HCT116 (cell line): ENCODE measurements at regions not wholly inside any gene's neighbourhood (a gene's known extent, or its start where the extent isn't known, plus 50 kb on each side); places are given as distances from the start of the nearest gene placed in this dataset.

Source experiments
- ATAC-seq: fragments of 200-7000 bp; cut with Tn5 transposase; 2 replicates; pipeline ENCODE4 v1.9.1; 2020; ENCODE audit warnings: mild to moderate bottlenecking, moderate library complexity
- BruUV-seq: library from RNA; stranded (reverse); fragments of 400-500 nt; replicated peaks from 2 replicates; lab custom pipeline; 2021; lab: Mats Ljungman, UMichigan
- CTCF ChIA-PET: fragments of 300-600 bp; sonication (Branson Sonifier 250); formaldehyde crosslinking; loops from one replicate; lab custom pipeline; 2021; ENCODE audit warnings: antibody characterized with exemption; lab: Charles Lee
- POLR2A ChIA-PET: fragments of 300-600, 350-600 bp; sonication (Branson Sonifier 250); formaldehyde crosslinking; loops from one replicate; lab custom pipeline; 2021; ENCODE audit warnings: antibody characterized with exemption; lab: Charles Lee
- RAD21 ChIA-PET, 2 experiments: fragments of 300-600 bp; sonication (Branson Sonifier 250); formaldehyde crosslinking; loops; one replicate each; lab custom pipeline; 2023; ENCODE audit warnings: low total read pairs in 2 of 2; ENCODE audit not compliant: uncharacterized antibody in 2 of 2, unreplicated experiment in 2 of 2, low non-redundant PET in 1 of 2; lab: Charles Lee
- DNase-seq: peaks from one replicate; pipeline ENCODE4 v3.0.0-alpha.2; 2010; ENCODE audit warnings: low read depth, low spot score
- H2AFZ ChIP-seq: fragments of 200-600 bp; shearing (Covaris generic), sonication (generic); 2 replicates; pipeline ENCODE4 v1.6.1; 2017; ENCODE audit warnings: low read depth, mixed run types, mixed read lengths, antibody characterized with exemption, low read length; ENCODE audit not compliant: poor library complexity, severe bottlenecking
- H3K27ac ChIP-seq: 2 replicates; pipeline ENCODE4 v1.5.1; 2012; ENCODE audit warnings: low read depth, low read length
- H3K27me3 ChIP-seq: fragments of 200-600 bp; sonication (generic); 2 replicates; pipeline ENCODE4 v1.6.1; 2016; ENCODE audit warnings: mixed run types, low read length, mixed read lengths; ENCODE audit not compliant: insufficient read depth
- H3K36me3 ChIP-seq, 2 experiments: fragments of 200-500 bp in 1 of 2; fragments of 200-600 bp in 1 of 2; sonication (Bioruptor generic) in 1 of 2; sonication (generic) in 1 of 2; 2 replicates each; pipeline versions ENCODE4 v1.5.1 to v1.6.1; 2014 to 2016; ENCODE audit warnings: low read length in 2 of 2, inconsistent platforms in 1 of 2, mixed read lengths in 1 of 2, mixed run types in 1 of 2; ENCODE audit not compliant: insufficient read depth in 2 of 2, control insufficient read depth in 1 of 2
- H3K4me1 ChIP-seq, 2 experiments: fragments of 200-600 bp in 1 of 2; sonication (generic) in 1 of 2; 2 replicates each; pipeline versions ENCODE4 v1.5.1 to v1.6.1; 2012 to 2017; ENCODE audit warnings: low read length in 2 of 2, inconsistent platforms in 1 of 2, mild to moderate bottlenecking in 1 of 2, mixed read lengths in 1 of 2, mixed run types in 1 of 2, moderate library complexity in 1 of 2; ENCODE audit not compliant: insufficient read depth in 2 of 2, control insufficient read depth in 1 of 2
- H3K4me2 ChIP-seq: fragments of 200-600 bp; sonication (generic); 2 replicates; pipeline ENCODE4 v1.6.1; 2017; ENCODE audit warnings: mixed run types, low read length, mixed read lengths
- H3K4me3 ChIP-seq, 2 experiments: fragments of 200-600 bp in 1 of 2; sonication (generic) in 1 of 2; replicated peaks in 1 of 2; 2 replicates each; pipeline ENCODE4 v1.5.1; 2011 to 2016; ENCODE audit warnings: low read length in 2 of 2, control low read depth in 1 of 2, low read depth in 1 of 2, mild to moderate bottlenecking in 1 of 2, mixed read lengths in 1 of 2, mixed run types in 1 of 2
- H3K79me2 ChIP-seq: fragments of 200-600 bp; sonication (generic); 2 replicates; pipeline ENCODE4 v1.6.1; 2017; ENCODE audit warnings: mild to moderate bottlenecking, mixed run types, low read length, moderate library complexity, mixed read lengths; ENCODE audit not compliant: insufficient read depth
- H3K9ac ChIP-seq: fragments of 200-600 bp; sonication (generic); 2 replicates; pipeline ENCODE4 v1.6.1; 2016; ENCODE audit warnings: low read length, mixed read lengths
- H3K9me2 ChIP-seq: fragments of 200-600 bp; sonication (generic), shearing (Covaris generic); 2 replicates; pipeline ENCODE4 v1.6.1; 2017; ENCODE audit warnings: mixed run types, mild to moderate bottlenecking, moderate library complexity; ENCODE audit not compliant: insufficient read depth
- H3K9me3 ChIP-seq, 2 experiments: fragments of 200-500 bp in 1 of 2; fragments of 200-600 bp in 1 of 2; sonication (Bioruptor generic) in 1 of 2; sonication (generic) in 1 of 2; 2 replicates each; pipeline ENCODE4 v1.6.1; 2014 to 2017; ENCODE audit warnings: low read length in 2 of 2, mixed read lengths in 2 of 2, inconsistent platforms in 1 of 2, low read depth in 1 of 2, mild to moderate bottlenecking in 1 of 2, mixed run types in 1 of 2, moderate library complexity in 1 of 2; ENCODE audit not compliant: control insufficient read depth in 1 of 2, insufficient read depth in 1 of 2
- H4K20me1 ChIP-seq: fragments of 200-600 bp; sonication (generic), shearing (Covaris generic); 2 replicates; pipeline ENCODE4 v1.6.1; 2017; ENCODE audit warnings: mixed run types, mild to moderate bottlenecking, moderate library complexity; ENCODE audit not compliant: insufficient read depth
- ATF3 ChIP-seq: IDR thresholded peaks from 2 replicates; pipeline ENCODE4 v1.6.1; 2012
- CBX3 ChIP-seq: IDR thresholded peaks from 2 replicates; pipeline ENCODE4 v1.6.1; 2012; ENCODE audit warnings: low read depth
- CEBPB ChIP-seq: IDR thresholded peaks from 2 replicates; pipeline ENCODE4 v1.6.1; 2012; ENCODE audit warnings: low read depth
- EGR1 ChIP-seq: IDR thresholded peaks from 2 replicates; pipeline ENCODE4 v1.6.1; 2012; ENCODE audit warnings: low read depth
- ELF1 ChIP-seq: IDR thresholded peaks from 2 replicates; pipeline ENCODE4 v1.6.1; 2012; ENCODE audit warnings: low read depth, borderline replicate concordance
- EZH2phosphoT487 ChIP-seq: fragments of 200-600 bp; IDR thresholded peaks from 2 replicates; pipeline ENCODE4 v1.6.1; 2018; ENCODE audit warnings: antibody characterized with exemption, borderline replicate concordance
- JUND ChIP-seq: IDR thresholded peaks from 2 replicates; pipeline ENCODE4 v1.6.1; 2012
- MAX ChIP-seq: IDR thresholded peaks from 2 replicates; pipeline ENCODE4 v1.6.1; 2012
- POLR2A ChIP-seq: IDR thresholded peaks from 2 replicates; pipeline ENCODE4 v1.7.0; 2011; ENCODE audit warnings: borderline replicate concordance; ENCODE audit not compliant: insufficient read depth, insufficient read length; ENCODE audit errors: extremely low read depth
- REST ChIP-seq: IDR thresholded peaks from 2 replicates; pipeline ENCODE4 v1.6.1; 2012; ENCODE audit warnings: low read depth
- SIN3A ChIP-seq: IDR thresholded peaks from 2 replicates; pipeline ENCODE4 v1.6.1; 2012; ENCODE audit warnings: low read depth
- SP1 ChIP-seq: IDR thresholded peaks from 2 replicates; pipeline ENCODE4 v1.6.1; 2012; ENCODE audit warnings: low read depth
- SRF ChIP-seq: IDR thresholded peaks from 2 replicates; pipeline ENCODE4 v1.6.1; 2012; ENCODE audit warnings: low read depth
- TCF7L2 ChIP-seq: IDR thresholded peaks from 2 replicates; pipeline ENCODE4 v1.7.0; 2011; ENCODE audit warnings: borderline replicate concordance, inconsistent platforms; ENCODE audit not compliant: insufficient read depth, insufficient read length; ENCODE audit errors: extremely low read depth
- YY1 ChIP-seq: IDR thresholded peaks from 2 replicates; pipeline ENCODE4 v1.6.1; 2011; ENCODE audit warnings: low read length, low read depth, moderate library complexity, mild to moderate bottlenecking; ENCODE audit not compliant: insufficient replicate concordance; ENCODE audit errors: extremely low read depth
- intact Hi-C: fragments of 100-400 bp; cut with micrococcal nuclease; formaldehyde crosslinking; loops from 2 replicates; pipeline ENCODE4 v1.10.0; 2022
- TF ChIP-seq, protein P1 (sequence below), 3 experiments: fragments of 200-600 bp in 1 of 3; sonication (generic) in 1 of 3; IDR thresholded peaks in 2 of 3; conservative IDR thresholded peaks in 1 of 3; 2 replicates each; pipeline ENCODE4 v1.5.1; 2012 to 2017; ENCODE audit warnings: low read depth in 2 of 3, low read length in 2 of 3, antibody characterized with exemption in 1 of 3, borderline replicate concordance in 1 of 3, control low read depth in 1 of 3, mild to moderate bottlenecking in 1 of 3, mixed read lengths in 1 of 3, mixed run types in 1 of 3, moderate library complexity in 1 of 3; ENCODE audit not compliant: insufficient read depth in 1 of 3
- TF ChIP-seq, protein P2 (sequence below): IDR thresholded peaks from 2 replicates; pipeline ENCODE4 v1.6.1; 2011; ENCODE audit warnings: mild to moderate bottlenecking, low read length, moderate library complexity; ENCODE audit not compliant: insufficient replicate concordance; ENCODE audit errors: extremely low read depth

GRCh38 chr3:40691452-40691861 is 166.7 kb downstream of the ZNF621 start:
- peak; percentile 27; the same call in 1 of the 2 replicates for ATAC-seq
- RAD21 ChIA-PET = no interaction called here
- POLR2A ChIA-PET = no interaction called here

More at GRCh38 chr3:40691452-40691861, 166.7 kb downstream of the ZNF621 start:
- no peaks in the 10 kb centered on the region for H3K79me2 ChIP-seq
- intact Hi-C loops = no loop called here
- no peaks in the 10 kb centered on the region for H3K9me3 ChIP-seq
- H4K20me1 ChIP-seq = no peaks in the 10 kb centered on the region
- BruUV-seq = no TSS peak
- peaks cover 12% of the 10 kb centered on the region for H3K27me3 ChIP-seq
- DNase-seq = no peak
- TF ChIP-seq JUND (no peak), ELF1 (no peak), REST (no peak), CBX3 (no peak), SIN3A (no peak), EZH2phosphoT487 (no peak), YY1 (no peak), POLR2A (no peak), CEBPB (no peak), SP1 (no peak), SRF (no peak), EGR1 (no peak), MAX (no peak), ATF3 (no peak), TCF7L2 (no peak)
- TF ChIP-seq, protein P1, sequence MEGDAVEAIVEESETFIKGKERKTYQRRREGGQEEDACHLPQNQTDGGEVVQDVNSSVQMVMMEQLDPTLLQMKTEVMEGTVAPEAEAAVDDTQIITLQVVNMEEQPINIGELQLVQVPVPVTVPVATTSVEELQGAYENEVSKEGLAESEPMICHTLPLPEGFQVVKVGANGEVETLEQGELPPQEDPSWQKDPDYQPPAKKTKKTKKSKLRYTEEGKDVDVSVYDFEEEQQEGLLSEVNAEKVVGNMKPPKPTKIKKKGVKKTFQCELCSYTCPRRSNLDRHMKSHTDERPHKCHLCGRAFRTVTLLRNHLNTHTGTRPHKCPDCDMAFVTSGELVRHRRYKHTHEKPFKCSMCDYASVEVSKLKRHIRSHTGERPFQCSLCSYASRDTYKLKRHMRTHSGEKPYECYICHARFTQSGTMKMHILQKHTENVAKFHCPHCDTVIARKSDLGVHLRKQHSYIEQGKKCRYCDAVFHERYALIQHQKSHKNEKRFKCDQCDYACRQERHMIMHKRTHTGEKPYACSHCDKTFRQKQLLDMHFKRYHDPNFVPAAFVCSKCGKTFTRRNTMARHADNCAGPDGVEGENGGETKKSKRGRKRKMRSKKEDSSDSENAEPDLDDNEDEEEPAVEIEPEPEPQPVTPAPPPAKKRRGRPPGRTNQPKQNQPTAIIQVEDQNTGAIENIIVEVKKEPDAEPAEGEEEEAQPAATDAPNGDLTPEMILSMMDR (IDR thresholded peaks at IDR 0.05 in 2 of 3, conservative IDR thresholded peaks at IDR 0.05 in 1 of 3; ENCODE audit: borderline replicate concordance in 1 of 3, insufficient read depth in 1 of 3, low read depth in 2 of 3, low read length in 2 of 3) = no peak
- TF ChIP-seq, protein P2, sequence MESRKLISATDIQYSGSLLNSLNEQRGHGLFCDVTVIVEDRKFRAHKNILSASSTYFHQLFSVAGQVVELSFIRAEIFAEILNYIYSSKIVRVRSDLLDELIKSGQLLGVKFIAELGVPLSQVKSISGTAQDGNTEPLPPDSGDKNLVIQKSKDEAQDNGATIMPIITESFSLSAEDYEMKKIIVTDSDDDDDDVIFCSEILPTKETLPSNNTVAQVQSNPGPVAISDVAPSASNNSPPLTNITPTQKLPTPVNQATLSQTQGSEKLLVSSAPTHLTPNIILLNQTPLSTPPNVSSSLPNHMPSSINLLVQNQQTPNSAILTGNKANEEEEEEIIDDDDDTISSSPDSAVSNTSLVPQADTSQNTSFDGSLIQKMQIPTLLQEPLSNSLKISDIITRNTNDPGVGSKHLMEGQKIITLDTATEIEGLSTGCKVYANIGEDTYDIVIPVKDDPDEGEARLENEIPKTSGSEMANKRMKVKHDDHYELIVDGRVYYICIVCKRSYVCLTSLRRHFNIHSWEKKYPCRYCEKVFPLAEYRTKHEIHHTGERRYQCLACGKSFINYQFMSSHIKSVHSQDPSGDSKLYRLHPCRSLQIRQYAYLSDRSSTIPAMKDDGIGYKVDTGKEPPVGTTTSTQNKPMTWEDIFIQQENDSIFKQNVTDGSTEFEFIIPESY = no peak
- TF ChIP-seq, all 23 proteins: peak for 0
- Histone ChIP-seq H3K27ac (no peak overlapping the region), H3K36me3 (no peaks in the 10 kb centered on the region), H3K9ac (no peak overlapping the region), H2AFZ (no peak overlapping the region), H3K9me2 (no peaks in the 10 kb centered on the region), H3K4me1 (no peaks in the 10 kb centered on the region), H3K4me3 (no peak overlapping the region), H3K4me2 (no peak overlapping the region)
- CTCF ChIA-PET = no interaction called here
